Middle frontal gyrus (tissue), 1 donor: ENCODE measurements at regions not wholly inside any gene's neighbourhood (a gene's known extent, or its start where the extent isn't known, plus 50 kb on each side); places are given as distances from the start of the nearest gene placed in this dataset.

Experiments used
- DNase-seq: peaks from one replicate; pipeline ENCODE4 v3.0.0-alpha.2; 2015; ENCODE audit warnings: low spot score; ENCODE audit errors: extremely low spot score

- DNase-seq: no peak
Observed at GRCh38 chr5:61784341-61784740, 452.3 kb downstream of the ZSWIM6 start.

GRCh38 chr5:61788548-61788947 is 456.5 kb downstream of the ZSWIM6 start:
- DNase-seq: no peak

- no peak for DNase-seq
Observed at GRCh38 chr5:61790007-61790406, 457.9 kb downstream of the ZSWIM6 start.

- no peak for DNase-seq
Observed at GRCh38 chr5:61790678-61791077, 458.6 kb downstream of the ZSWIM6 start.

- no peak for DNase-seq
Observed at GRCh38 chr5:61796773-61797172, 464.7 kb downstream of the ZSWIM6 start.

GRCh38 chr5:61800450-61800849 is 468.4 kb downstream of the ZSWIM6 start:
- DNase-seq: no peak

GRCh38 chr5:61801174-61801573 is 469.1 kb downstream of the ZSWIM6 start:
- DNase-seq: no peak

GRCh38 chr5:61802456-61802855 is 470.4 kb downstream of the ZSWIM6 start:
- DNase-seq: no peak

- DNase-seq: no peak
Observed at GRCh38 chr5:61805101-61805500, 473.0 kb downstream of the ZSWIM6 start.

- DNase-seq: no peak
Observed at GRCh38 chr5:61806491-61807020, 474.5 kb downstream of the ZSWIM6 start.

GRCh38 chr5:61808091-61808490 is 476.0 kb downstream of the ZSWIM6 start:
- no peak for DNase-seq

GRCh38 chr5:61808909-61809308 is 476.9 kb downstream of the ZSWIM6 start:
- DNase-seq: no peak

- no peak for DNase-seq
Observed at GRCh38 chr5:61809651-61810050, 477.6 kb downstream of the ZSWIM6 start.

GRCh38 chr5:61811052-61811451 is 479.0 kb downstream of the ZSWIM6 start:
- no peak for DNase-seq

- no peak for DNase-seq
Observed at GRCh38 chr5:61813361-61813760, 481.3 kb downstream of the ZSWIM6 start.

GRCh38 chr5:61815339-61815738 is 483.3 kb downstream of the ZSWIM6 start:
- no peak for DNase-seq

- no peak for DNase-seq
Observed at GRCh38 chr5:61816146-61816545, 484.1 kb downstream of the ZSWIM6 start.

- no peak for DNase-seq
Observed at GRCh38 chr5:61816585-61817450, 484.8 kb downstream of the ZSWIM6 start.

GRCh38 chr5:61817472-61818326 is 485.6 kb downstream of the ZSWIM6 start:
- peak; percentile 62 for DNase-seq

- no peak for DNase-seq
Observed at GRCh38 chr5:61820836-61821235, 485.2 kb upstream of the KIF2A start.

GRCh38 chr5:61821561-61821960 is 484.4 kb upstream of the KIF2A start:
- DNase-seq: no peak

GRCh38 chr5:61822584-61822983 is 483.4 kb upstream of the KIF2A start:
- no peak for DNase-seq
